GM12878 (cell line): ENCODE measurements at regions not wholly inside any gene's neighbourhood (a gene's known extent, or its start where the extent isn't known, plus 50 kb on each side); places are given as distances from the start of the nearest gene placed in this dataset.

Experiments
- ATF2 ChIP-seq: IDR thresholded peaks from 2 replicates; pipeline ENCODE4 v1.6.1; 2012; ENCODE audit warnings: low read length, inconsistent platforms
- BACH1 ChIP-seq: fragments of 450-650 bp; IDR thresholded peaks from 2 replicates; pipeline ENCODE4 v1.6.1; 2017; ENCODE audit warnings: mild to moderate bottlenecking, borderline replicate concordance
- E4F1 ChIP-seq: fragments of 450-650 bp; IDR thresholded peaks from 2 replicates; pipeline ENCODE4 v1.6.1; 2018; ENCODE audit warnings: borderline replicate concordance, mild to moderate bottlenecking; ENCODE audit not compliant: partially characterized antibody
- EP300 ChIP-seq, 2 experiments: fragments of 150-350 bp in 1 of 2; IDR thresholded peaks; 2 replicates each; pipeline ENCODE4 v1.6.1; 2011 to 2012; ENCODE audit warnings: low read depth in 2 of 2, low read length in 2 of 2, borderline replicate concordance in 1 of 2, improper control_type of control experiment in 1 of 2, inconsistent platforms in 1 of 2; ENCODE audit not compliant: control insufficient read depth in 1 of 2
- ETV6 ChIP-seq, 2 experiments: fragments of 450-650 bp in 1 of 2; IDR thresholded peaks in 1 of 2; conservative IDR thresholded peaks in 1 of 2; 2 replicates each; pipeline ENCODE4 v1.6.1; 2014; ENCODE audit warnings: antibody characterized with exemption in 1 of 2, borderline replicate concordance in 1 of 2, low read depth in 1 of 2, mild to moderate bottlenecking in 1 of 2, moderate library complexity in 1 of 2
- GABPA ChIP-seq: IDR thresholded peaks from 2 replicates; pipeline ENCODE4 v1.6.1; 2014; ENCODE audit warnings: antibody characterized with exemption, low read depth, mild to moderate bottlenecking, inconsistent platforms
- HCFC1 ChIP-seq: fragments of 150-350 bp; IDR thresholded peaks from 2 replicates; pipeline ENCODE4 v1.6.1; 2014; ENCODE audit warnings: low read length
- IKZF2 ChIP-seq, 2 experiments: fragments of 450-650 bp; IDR thresholded peaks; 2 replicates each; pipeline ENCODE4 v1.6.1; 2017; ENCODE audit warnings: mild to moderate bottlenecking in 2 of 2, moderate library complexity in 2 of 2
- IRF4 ChIP-seq: IDR thresholded peaks from 2 replicates; pipeline ENCODE4 v1.6.1; 2011; ENCODE audit warnings: low read depth, low read length
- JUND ChIP-seq: IDR thresholded peaks from 2 replicates; pipeline ENCODE4 v1.6.1; 2012; ENCODE audit warnings: low read depth, mild to moderate bottlenecking, low read length, improper control_type of control experiment, moderate library complexity
- PKNOX1 ChIP-seq: fragments of 450-650 bp; IDR thresholded peaks from 2 replicates; pipeline ENCODE4 v1.6.1; 2016; ENCODE audit warnings: mild to moderate bottlenecking
- PML ChIP-seq: IDR thresholded peaks from 2 replicates; pipeline ENCODE4 v1.6.1; 2012; ENCODE audit warnings: low read length, inconsistent platforms
- SIN3A ChIP-seq: IDR thresholded peaks from 2 replicates; pipeline ENCODE4 v1.6.1; 2012; ENCODE audit warnings: low read depth, low read length, improper control_type of control experiment
- TCF7 ChIP-seq: IDR thresholded peaks from 2 replicates; pipeline ENCODE4 v1.6.1; 2014; ENCODE audit warnings: antibody characterized with exemption, borderline replicate concordance
- ZSCAN29 ChIP-seq: fragments of 450-650 bp; IDR thresholded peaks from 2 replicates; pipeline ENCODE4 v1.6.1; 2017; ENCODE audit warnings: mild to moderate bottlenecking, moderate library complexity
- TF ChIP-seq, protein P1 (sequence below): fragments of 450-650 bp; IDR thresholded peaks from 2 replicates; pipeline ENCODE4 v1.6.1; 2017; ENCODE audit warnings: mild to moderate bottlenecking
- TF ChIP-seq, protein P2 (sequence below): fragments of 450-650 bp; formaldehyde crosslinking; IDR thresholded peaks from 2 replicates; pipeline ENCODE4 v1.5.0; 2022; ENCODE audit warnings: mild to moderate bottlenecking, missing genetic modification characterization
- TF ChIP-seq, protein P3 (sequence below): IDR thresholded peaks from 2 replicates; pipeline ENCODE4 v1.6.1; 2012; ENCODE audit warnings: low read depth, low read length, improper control_type of control experiment

DNA sequence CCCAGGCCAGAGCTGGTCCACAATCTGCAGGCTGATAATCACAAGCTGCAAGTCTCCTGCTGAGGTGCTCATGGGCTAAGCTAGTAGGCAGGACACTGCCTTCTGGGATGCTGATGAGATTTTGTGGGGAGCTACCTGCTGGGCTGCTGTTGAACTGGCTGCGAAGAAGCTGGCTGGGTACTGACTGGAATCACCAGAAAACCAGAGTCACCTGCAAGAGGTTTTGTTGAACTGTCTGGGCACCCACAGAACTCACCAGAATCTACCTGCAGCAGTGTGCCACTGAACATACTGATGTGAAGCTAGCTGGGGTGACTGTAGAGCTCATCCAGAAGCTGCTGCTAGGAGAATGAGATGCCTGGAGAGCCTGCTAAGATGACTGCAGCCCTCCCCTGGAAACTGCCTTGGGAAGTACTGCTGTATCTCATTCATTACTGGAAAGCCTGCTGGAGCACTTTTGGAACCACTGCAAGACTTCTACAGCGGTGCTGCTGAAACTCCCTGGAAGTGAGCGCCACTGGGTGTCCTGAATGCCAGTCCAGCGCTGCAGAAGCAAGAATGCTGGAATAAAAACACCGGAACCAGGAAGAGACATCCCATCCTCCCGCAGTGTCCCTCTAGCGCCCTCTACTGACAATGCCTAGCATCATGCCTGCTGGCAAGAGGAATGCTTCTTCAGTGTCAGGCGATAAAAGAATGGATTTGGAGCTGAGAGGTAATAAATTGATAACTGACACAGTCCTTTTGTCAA, 64.9 kb upstream of the ARHGAP18 start (continued):
- TF ChIP-seq BACH1: no peak
- TF ChIP-seq IRF4: no peak
- TF ChIP-seq, protein P1, sequence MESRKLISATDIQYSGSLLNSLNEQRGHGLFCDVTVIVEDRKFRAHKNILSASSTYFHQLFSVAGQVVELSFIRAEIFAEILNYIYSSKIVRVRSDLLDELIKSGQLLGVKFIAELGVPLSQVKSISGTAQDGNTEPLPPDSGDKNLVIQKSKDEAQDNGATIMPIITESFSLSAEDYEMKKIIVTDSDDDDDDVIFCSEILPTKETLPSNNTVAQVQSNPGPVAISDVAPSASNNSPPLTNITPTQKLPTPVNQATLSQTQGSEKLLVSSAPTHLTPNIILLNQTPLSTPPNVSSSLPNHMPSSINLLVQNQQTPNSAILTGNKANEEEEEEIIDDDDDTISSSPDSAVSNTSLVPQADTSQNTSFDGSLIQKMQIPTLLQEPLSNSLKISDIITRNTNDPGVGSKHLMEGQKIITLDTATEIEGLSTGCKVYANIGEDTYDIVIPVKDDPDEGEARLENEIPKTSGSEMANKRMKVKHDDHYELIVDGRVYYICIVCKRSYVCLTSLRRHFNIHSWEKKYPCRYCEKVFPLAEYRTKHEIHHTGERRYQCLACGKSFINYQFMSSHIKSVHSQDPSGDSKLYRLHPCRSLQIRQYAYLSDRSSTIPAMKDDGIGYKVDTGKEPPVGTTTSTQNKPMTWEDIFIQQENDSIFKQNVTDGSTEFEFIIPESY: no peak
- no peak for TF ChIP-seq PKNOX1
- no peak for TF ChIP-seq JUND
- no peak for TF ChIP-seq E4F1
- TF ChIP-seq, protein P2, sequence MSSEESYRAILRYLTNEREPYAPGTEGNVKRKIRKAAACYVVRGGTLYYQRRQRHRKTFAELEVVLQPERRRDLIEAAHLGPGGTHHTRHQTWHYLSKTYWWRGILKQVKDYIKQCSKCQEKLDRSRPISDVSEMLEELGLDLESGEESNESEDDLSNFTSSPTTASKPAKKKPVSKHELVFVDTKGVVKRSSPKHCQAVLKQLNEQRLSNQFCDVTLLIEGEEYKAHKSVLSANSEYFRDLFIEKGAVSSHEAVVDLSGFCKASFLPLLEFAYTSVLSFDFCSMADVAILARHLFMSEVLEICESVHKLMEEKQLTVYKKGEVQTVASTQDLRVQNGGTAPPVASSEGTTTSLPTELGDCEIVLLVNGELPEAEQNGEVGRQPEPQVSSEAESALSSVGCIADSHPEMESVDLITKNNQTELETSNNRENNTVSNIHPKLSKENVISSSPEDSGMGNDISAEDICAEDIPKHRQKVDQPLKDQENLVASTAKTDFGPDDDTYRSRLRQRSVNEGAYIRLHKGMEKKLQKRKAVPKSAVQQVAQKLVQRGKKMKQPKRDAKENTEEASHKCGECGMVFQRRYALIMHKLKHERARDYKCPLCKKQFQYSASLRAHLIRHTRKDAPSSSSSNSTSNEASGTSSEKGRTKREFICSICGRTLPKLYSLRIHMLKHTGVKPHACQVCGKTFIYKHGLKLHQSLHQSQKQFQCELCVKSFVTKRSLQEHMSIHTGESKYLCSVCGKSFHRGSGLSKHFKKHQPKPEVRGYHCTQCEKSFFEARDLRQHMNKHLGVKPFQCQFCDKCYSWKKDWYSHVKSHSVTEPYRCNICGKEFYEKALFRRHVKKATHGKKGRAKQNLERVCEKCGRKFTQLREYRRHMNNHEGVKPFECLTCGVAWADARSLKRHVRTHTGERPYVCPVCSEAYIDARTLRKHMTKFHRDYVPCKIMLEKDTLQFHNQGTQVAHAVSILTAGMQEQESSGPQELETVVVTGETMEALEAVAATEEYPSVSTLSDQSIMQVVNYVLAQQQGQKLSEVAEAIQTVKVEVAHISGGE: no peak
- TF ChIP-seq EP300 (IDR thresholded peaks at IDR 0.05; ENCODE audit: borderline replicate concordance in 1 of 2, control insufficient read depth in 1 of 2, low read depth in 2 of 2, low read length in 2 of 2): no peak
- no peak for TF ChIP-seq ETV6 (conservative IDR thresholded peaks at IDR 0.05 in 1 of 2, IDR thresholded peaks at IDR 0.05 in 1 of 2; ENCODE audit: borderline replicate concordance in 1 of 2, low read depth in 1 of 2)
- no peak for TF ChIP-seq SIN3A
- TF ChIP-seq, protein P3, sequence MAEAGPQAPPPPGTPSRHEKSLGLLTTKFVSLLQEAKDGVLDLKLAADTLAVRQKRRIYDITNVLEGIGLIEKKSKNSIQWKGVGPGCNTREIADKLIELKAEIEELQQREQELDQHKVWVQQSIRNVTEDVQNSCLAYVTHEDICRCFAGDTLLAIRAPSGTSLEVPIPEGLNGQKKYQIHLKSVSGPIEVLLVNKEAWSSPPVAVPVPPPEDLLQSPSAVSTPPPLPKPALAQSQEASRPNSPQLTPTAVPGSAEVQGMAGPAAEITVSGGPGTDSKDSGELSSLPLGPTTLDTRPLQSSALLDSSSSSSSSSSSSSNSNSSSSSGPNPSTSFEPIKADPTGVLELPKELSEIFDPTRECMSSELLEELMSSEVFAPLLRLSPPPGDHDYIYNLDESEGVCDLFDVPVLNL: no peak
- no peak for TF ChIP-seq ZSCAN29
- no peak for TF ChIP-seq GABPA
- TF ChIP-seq ATF2: no peak
- no peak for TF ChIP-seq HCFC1
- TF ChIP-seq IKZF2 (IDR thresholded peaks at IDR 0.05): peak in 1 of 2 experiments; percentile 17; a peak in 1 of 4 replicates
- no peak for TF ChIP-seq PML
- TF ChIP-seq TCF7: no peak
